AG09309 (cell line): ENCODE measurements at regions not wholly inside any gene's neighbourhood (a gene's known extent, or its start where the extent isn't known, plus 50 kb on each side); places are given as distances from the start of the nearest gene placed in this dataset.

Experiments used
- DNase-seq: peaks from one replicate; pipeline ENCODE4 v3.0.0-alpha.2; 2010; ENCODE audit warnings: low read depth
- H3K4me3 ChIP-seq: 2 replicates; pipeline ENCODE4 v1.5.1; 2011; ENCODE audit warnings: mild to moderate bottlenecking, low read depth, low read length, moderate library complexity; ENCODE audit not compliant: control insufficient read depth
- CTCF ChIP-seq: IDR thresholded peaks from 2 replicates; pipeline ENCODE4 v1.5.1; 2011; ENCODE audit warnings: mild to moderate bottlenecking, low read depth, low read length, inconsistent platforms; ENCODE audit not compliant: insufficient read depth, control insufficient read depth; ENCODE audit errors: missing control alignments

- TF ChIP-seq CTCF, result no peak
- no peak overlapping the region for H3K4me3 ChIP-seq
- DNase-seq, result no peak
Measured at GRCh38 chr14:61122862-61123261, 141.8 kb downstream of the SLC38A6 start.

GRCh38 chr14:61121355-61121787, 140.3 kb downstream of the SLC38A6 start:
- no peak for TF ChIP-seq CTCF
- no peak overlapping the region for H3K4me3 ChIP-seq
- no peak for DNase-seq

- H3K4me3 ChIP-seq, result no peak overlapping the region
- no peak for TF ChIP-seq CTCF
- no peak for DNase-seq
Measured at GRCh38 chr14:61120576-61120975, 139.5 kb downstream of the SLC38A6 start.

- no peak overlapping the region for H3K4me3 ChIP-seq
- no peak for DNase-seq
- no peak for TF ChIP-seq CTCF
Measured at GRCh38 chr14:61119006-61119405, 138.0 kb downstream of the SLC38A6 start.

- no peak for DNase-seq
Measured at GRCh38 chr14:61116369-61116768, 135.3 kb downstream of the SLC38A6 start.

GRCh38 chr14:61113561-61114225, 132.6 kb downstream of the SLC38A6 start:
- no peak for DNase-seq
- no peak for TF ChIP-seq CTCF

More at GRCh38 chr14:61116369-61116768, 135.3 kb downstream of the SLC38A6 start:
- no peak overlapping the region for H3K4me3 ChIP-seq
- no peak for TF ChIP-seq CTCF

GRCh38 chr14:61112506-61112905, 131.5 kb downstream of the SLC38A6 start:
- TF ChIP-seq CTCF, result no peak
- DNase-seq, result no peak
- H3K4me3 ChIP-seq, result no peak overlapping the region

More at GRCh38 chr14:61113561-61114225, 132.6 kb downstream of the SLC38A6 start:
- H3K4me3 ChIP-seq, result no peak overlapping the region
